ENCODE measurements at regions not wholly inside any gene's neighbourhood (a gene's known extent, or its start where the extent isn't known, plus 50 kb on each side); places are given as distances from the start of the nearest gene placed in this dataset.

GRCh38 chr3:106842151-106842550 lies 535.1 kb upstream of the CCDC54 start:
- Histone ChIP-seq H3K9me3 (ENCODE audit: low read length) (no peaks in the 10 kb centered on the region), H3K4me2 (ENCODE audit: low read length) (no peak overlapping the region), H3F3A (ENCODE audit: insufficient read depth, low read length) (no peaks in the 10 kb centered on the region), H4K20me1 (ENCODE audit: insufficient read depth, low read length) (no peaks in the 10 kb centered on the region), H3K36me3 (ENCODE audit: insufficient read depth, low read length) (no peaks in the 10 kb centered on the region), H3K27me3 (ENCODE audit: insufficient read depth, low read length) (no peaks in the 10 kb centered on the region), H2AFZ (ENCODE audit: low read length) (no peak overlapping the region), H3K9ac (ENCODE audit: low read length) (no peak overlapping the region), H3K4me3 (ENCODE audit: low read depth, low read length, poor library complexity, severe bottlenecking) (no peak overlapping the region), H3K79me2 (ENCODE audit: insufficient read depth, low read length) (no peaks in the 10 kb centered on the region), H3K9me2 (ENCODE audit: low read depth, low read length) (no peaks in the 10 kb centered on the region), H3K27ac (ENCODE audit: low read depth, low read length, poor library complexity, severe bottlenecking) (no peak overlapping the region), H3K4me1 (ENCODE audit: insufficient read depth, low read length, severe bottlenecking) (no peaks in the 10 kb centered on the region)
- TF ChIP-seq CTCF (IDR thresholded peaks at IDR 0.05; ENCODE audit: low read length) (no peak), EZH2 (IDR thresholded peaks at IDR 0.05; ENCODE audit: borderline replicate concordance, low read length) (no peak)

GRCh38 chr3:106844638-106845037 lies 532.6 kb upstream of the CCDC54 start:
- Histone ChIP-seq H3K9ac (ENCODE audit: low read length) (no peak overlapping the region), H3K79me2 (ENCODE audit: insufficient read depth, low read length) (no peaks in the 10 kb centered on the region), H3K27me3 (ENCODE audit: insufficient read depth, low read length) (no peaks in the 10 kb centered on the region), H3K4me1 (ENCODE audit: insufficient read depth, low read length, severe bottlenecking) (no peaks in the 10 kb centered on the region), H3K4me2 (ENCODE audit: low read length) (no peak overlapping the region), H3K27ac (ENCODE audit: low read depth, low read length, poor library complexity, severe bottlenecking) (no peak overlapping the region), H3K9me2 (ENCODE audit: low read depth, low read length) (no peaks in the 10 kb centered on the region), H3K4me3 (ENCODE audit: low read depth, low read length, poor library complexity, severe bottlenecking) (no peak overlapping the region), H2AFZ (ENCODE audit: low read length) (no peak overlapping the region), H3F3A (ENCODE audit: insufficient read depth, low read length) (no peaks in the 10 kb centered on the region), H3K9me3 (ENCODE audit: low read length) (no peaks in the 10 kb centered on the region), H3K36me3 (ENCODE audit: insufficient read depth, low read length) (no peaks in the 10 kb centered on the region), H4K20me1 (ENCODE audit: insufficient read depth, low read length) (no peaks in the 10 kb centered on the region)
- no peak for TF ChIP-seq CTCF (IDR thresholded peaks at IDR 0.05; ENCODE audit: low read length)
- no peak for TF ChIP-seq EZH2 (IDR thresholded peaks at IDR 0.05; ENCODE audit: borderline replicate concordance, low read length)

GRCh38 chr3:106848099-106848498 lies 529.1 kb upstream of the CCDC54 start:
- no peak overlapping the region for H3K27ac ChIP-seq (ENCODE audit: low read depth, low read length, poor library complexity, severe bottlenecking)
- no peak overlapping the region for H3K4me3 ChIP-seq (ENCODE audit: low read depth, low read length, poor library complexity, severe bottlenecking)
- H3K4me2 ChIP-seq (ENCODE audit: low read length), result no peak overlapping the region
- H3K9ac ChIP-seq (ENCODE audit: low read length), result no peak overlapping the region
- H4K20me1 ChIP-seq (ENCODE audit: insufficient read depth, low read length), result no peaks in the 10 kb centered on the region
- no peaks in the 10 kb centered on the region for H3K9me3 ChIP-seq (ENCODE audit: low read length)
- H3K27me3 ChIP-seq (ENCODE audit: insufficient read depth, low read length), result no peaks in the 10 kb centered on the region
- no peak for TF ChIP-seq EZH2 (IDR thresholded peaks at IDR 0.05; ENCODE audit: borderline replicate concordance, low read length)
- no peak for TF ChIP-seq CTCF (IDR thresholded peaks at IDR 0.05; ENCODE audit: low read length)
- H3K79me2 ChIP-seq (ENCODE audit: insufficient read depth, low read length), result no peaks in the 10 kb centered on the region
- H3K36me3 ChIP-seq (ENCODE audit: insufficient read depth, low read length), result no peaks in the 10 kb centered on the region
- no peaks in the 10 kb centered on the region for H3K9me2 ChIP-seq (ENCODE audit: low read depth, low read length)
- no peaks in the 10 kb centered on the region for H3K4me1 ChIP-seq (ENCODE audit: insufficient read depth, low read length, severe bottlenecking)
- no peak overlapping the region for H2AFZ ChIP-seq (ENCODE audit: low read length)
- H3F3A ChIP-seq (ENCODE audit: insufficient read depth, low read length), result no peaks in the 10 kb centered on the region

Measured in OCI-LY1 (cell line).